Calu3 (cell line): ENCODE measurements at regions not wholly inside any gene's neighbourhood (a gene's known extent, or its start where the extent isn't known, plus 50 kb on each side); places are given as distances from the start of the nearest gene placed in this dataset.
A peak's percentile ranks its signal among the peaks of the same experiment; 100 is the strongest.

Source experiments
- BruUV-seq: library from RNA; stranded (reverse); fragments of 400-500 nt; replicated peaks from 2 replicates; lab custom pipeline; 2021; lab: Mats Ljungman, UMichigan
- CTCF ChIA-PET: fragments of 300-600 bp; sonication (Branson Sonifier 250); formaldehyde crosslinking; loops from one replicate; lab custom pipeline; 2022; ENCODE audit warnings: antibody characterized with exemption; lab: Charles Lee
- DNase-seq: peaks from one replicate; pipeline ENCODE4 v3.0.0; 2022
- H3K27ac Mint-ChIP-seq: one replicate; pipeline ENCODE4 v1.8.0; 2022; ENCODE audit warnings: mixed read lengths; ENCODE audit not compliant: unreplicated experiment
- H3K27me3 Mint-ChIP-seq: one replicate; pipeline ENCODE4 v1.8.0; 2022; ENCODE audit warnings: mixed read lengths; ENCODE audit not compliant: unreplicated experiment
- H3K36me3 Mint-ChIP-seq: one replicate; pipeline ENCODE4 v1.8.0; 2022; ENCODE audit warnings: mild to moderate bottlenecking, moderate library complexity, mixed read lengths; ENCODE audit not compliant: insufficient read depth, unreplicated experiment
- H3K4me1 Mint-ChIP-seq: one replicate; pipeline ENCODE4 v1.8.0; 2022; ENCODE audit warnings: mild to moderate bottlenecking, low read depth, mixed read lengths; ENCODE audit not compliant: unreplicated experiment
- H3K4me3 Mint-ChIP-seq: one replicate; pipeline ENCODE4 v1.8.0; 2022; ENCODE audit warnings: mild to moderate bottlenecking, low read depth, moderate library complexity, mixed read lengths; ENCODE audit not compliant: unreplicated experiment
- H3K9me3 Mint-ChIP-seq: one replicate; pipeline ENCODE4 v1.8.0; 2022; ENCODE audit warnings: low read depth, mixed read lengths; ENCODE audit not compliant: unreplicated experiment
- intact Hi-C: fragments of 100-400 bp; cut with micrococcal nuclease; formaldehyde crosslinking; loops from one replicate; pipeline ENCODE4 v1.10.0; 2022; ENCODE audit not compliant: unreplicated experiment
- TF ChIP-seq, protein P1 (sequence below): fragments of 200-600 bp; IDR thresholded peaks from one replicate; pipeline ENCODE4 v1.8.0; 2022; ENCODE audit warnings: antibody characterized with exemption; ENCODE audit not compliant: unreplicated experiment

DNA sequence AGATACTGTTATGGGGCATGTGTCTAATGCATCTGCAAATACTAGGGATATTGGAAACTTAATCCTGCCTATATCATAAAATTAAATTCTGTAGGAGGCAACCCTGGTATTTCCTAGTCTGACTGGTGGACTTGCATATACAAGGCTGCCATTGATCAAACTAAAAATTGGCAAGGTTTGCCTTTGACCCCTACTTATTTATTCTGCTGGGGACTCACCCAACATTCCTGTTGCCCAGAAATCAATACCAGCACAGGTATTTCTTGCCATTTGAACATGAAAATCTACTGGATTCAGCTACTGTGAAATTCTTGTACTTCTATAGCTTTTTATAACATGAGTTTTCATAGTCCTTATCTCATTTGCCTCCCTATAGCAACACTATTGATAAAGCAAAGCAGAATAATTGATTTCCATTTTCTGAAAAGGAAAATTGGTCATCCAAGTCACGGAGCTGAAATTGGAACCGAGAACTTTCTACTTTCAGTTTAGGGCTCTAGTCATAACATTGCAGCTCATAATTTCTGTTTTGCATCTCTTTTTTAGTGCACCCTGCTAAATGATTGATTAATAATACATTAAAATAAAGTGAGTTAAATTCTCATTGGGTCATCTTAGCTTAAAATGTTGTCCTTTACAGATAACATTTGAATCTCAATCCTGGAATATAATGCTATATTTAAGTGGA lies 365.2 kb downstream of the MFSD1 start:
- TF ChIP-seq, protein P1, sequence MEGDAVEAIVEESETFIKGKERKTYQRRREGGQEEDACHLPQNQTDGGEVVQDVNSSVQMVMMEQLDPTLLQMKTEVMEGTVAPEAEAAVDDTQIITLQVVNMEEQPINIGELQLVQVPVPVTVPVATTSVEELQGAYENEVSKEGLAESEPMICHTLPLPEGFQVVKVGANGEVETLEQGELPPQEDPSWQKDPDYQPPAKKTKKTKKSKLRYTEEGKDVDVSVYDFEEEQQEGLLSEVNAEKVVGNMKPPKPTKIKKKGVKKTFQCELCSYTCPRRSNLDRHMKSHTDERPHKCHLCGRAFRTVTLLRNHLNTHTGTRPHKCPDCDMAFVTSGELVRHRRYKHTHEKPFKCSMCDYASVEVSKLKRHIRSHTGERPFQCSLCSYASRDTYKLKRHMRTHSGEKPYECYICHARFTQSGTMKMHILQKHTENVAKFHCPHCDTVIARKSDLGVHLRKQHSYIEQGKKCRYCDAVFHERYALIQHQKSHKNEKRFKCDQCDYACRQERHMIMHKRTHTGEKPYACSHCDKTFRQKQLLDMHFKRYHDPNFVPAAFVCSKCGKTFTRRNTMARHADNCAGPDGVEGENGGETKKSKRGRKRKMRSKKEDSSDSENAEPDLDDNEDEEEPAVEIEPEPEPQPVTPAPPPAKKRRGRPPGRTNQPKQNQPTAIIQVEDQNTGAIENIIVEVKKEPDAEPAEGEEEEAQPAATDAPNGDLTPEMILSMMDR, result no peak
- Mint-ChIP-seq H3K9me3 (no peaks in the 10 kb centered on the region), H3K27me3 (no peaks in the 10 kb centered on the region), H3K4me1 (peaks cover 76% of the 10 kb centered on the region), H3K4me3 (no peak overlapping the region), H3K27ac (peak overlapping the region; percentile 88), H3K36me3 (peaks cover 32% of the 10 kb centered on the region)
- DNase-seq, result peak; percentile 62
- BruUV-seq, result no TSS peak
- intact Hi-C loops, result loop anchor here (2.0 to 10.0 kb wide), 2 partner anchors 38 to 442 kb away; no protein-coding TSS in a partner anchor
- CTCF ChIA-PET, result interaction anchor here (0.6 to 1.9 kb wide), 6 partner anchors 9 to 79 kb away, joined by 3 to 15 read pairs (median 4); no protein-coding TSS in a partner anchor

DNA sequence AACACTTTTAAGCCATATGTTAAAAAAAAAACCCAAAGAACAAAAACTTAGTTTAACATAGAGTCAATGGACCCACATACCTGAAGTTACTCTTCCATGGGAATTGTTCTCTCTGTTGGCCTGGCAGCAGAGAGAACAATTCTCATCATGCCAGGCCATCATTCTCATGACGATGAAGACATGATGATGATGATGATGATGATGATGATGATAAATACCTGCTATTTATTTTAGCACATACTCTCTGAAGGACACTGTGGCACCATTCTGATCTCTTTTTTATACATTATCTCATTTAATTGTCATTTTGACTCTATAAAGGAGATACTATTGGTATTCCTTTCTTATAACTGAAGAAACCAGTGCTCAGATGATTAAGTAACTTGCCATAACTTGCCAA lies 366.9 kb downstream of the MFSD1 start:
- no peak for DNase-seq
- peaks cover 71% of the 10 kb centered on the region for H3K4me1 Mint-ChIP-seq
- TF ChIP-seq, protein P1, result no peak
- no TSS peak for BruUV-seq
- no peaks in the 10 kb centered on the region for H3K27me3 Mint-ChIP-seq
- H3K27ac Mint-ChIP-seq, result peak overlapping the region; percentile 96
- H3K4me3 Mint-ChIP-seq, result no peak overlapping the region
- intact Hi-C loops, result loop anchor here (10.0 kb wide), 1 partner anchor 444 kb away; no protein-coding TSS in a partner anchor
- CTCF ChIA-PET, result interaction anchor here (0.5 to 0.7 kb wide), 3 partner anchors 77 to 787 kb away, joined by 3 to 9 read pairs (median 3); no protein-coding TSS in a partner anchor
- no peaks in the 10 kb centered on the region for H3K9me3 Mint-ChIP-seq
- peaks cover 32% of the 10 kb centered on the region for H3K36me3 Mint-ChIP-seq

DNA sequence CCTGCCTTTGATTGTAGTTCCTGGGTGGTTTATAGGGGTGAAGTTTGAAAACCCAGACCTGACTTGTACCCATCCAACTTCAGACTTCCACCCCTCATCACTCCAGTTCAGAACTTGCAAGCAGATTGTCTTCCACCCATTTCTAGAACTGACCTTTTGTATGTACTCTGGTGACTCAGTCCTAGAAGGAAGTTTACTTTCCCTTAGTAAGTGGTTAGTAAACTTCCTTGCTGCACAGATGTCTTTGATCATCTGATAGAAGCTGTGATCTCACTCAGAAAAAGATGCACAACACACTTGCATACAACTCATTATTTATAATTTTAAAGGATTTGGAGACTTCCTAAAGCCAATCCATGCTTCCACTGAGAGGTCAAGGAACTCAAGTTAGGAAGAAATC lies 368.0 kb downstream of the MFSD1 start:
- intact Hi-C loops, result loop anchor here (10.0 kb wide), 2 partner anchors 445 to 615 kb away; no protein-coding TSS in a partner anchor
- no peak overlapping the region for H3K4me3 Mint-ChIP-seq
- no peaks in the 10 kb centered on the region for H3K27me3 Mint-ChIP-seq
- BruUV-seq, result no TSS peak
- H3K27ac Mint-ChIP-seq, result peak overlapping the region; percentile 96
- DNase-seq, result peak; percentile 25
- no peaks in the 10 kb centered on the region for H3K9me3 Mint-ChIP-seq
- TF ChIP-seq, protein P1, result no peak
- peaks cover 66% of the 10 kb centered on the region for H3K4me1 Mint-ChIP-seq
- CTCF ChIA-PET, result interaction anchor here (1.3 to 2.3 kb wide), 2 partner anchors 11 to 30 kb away, joined by 6 to 9 read pairs; no protein-coding TSS in a partner anchor
- H3K36me3 Mint-ChIP-seq, result peaks cover 24% of the 10 kb centered on the region

DNA sequence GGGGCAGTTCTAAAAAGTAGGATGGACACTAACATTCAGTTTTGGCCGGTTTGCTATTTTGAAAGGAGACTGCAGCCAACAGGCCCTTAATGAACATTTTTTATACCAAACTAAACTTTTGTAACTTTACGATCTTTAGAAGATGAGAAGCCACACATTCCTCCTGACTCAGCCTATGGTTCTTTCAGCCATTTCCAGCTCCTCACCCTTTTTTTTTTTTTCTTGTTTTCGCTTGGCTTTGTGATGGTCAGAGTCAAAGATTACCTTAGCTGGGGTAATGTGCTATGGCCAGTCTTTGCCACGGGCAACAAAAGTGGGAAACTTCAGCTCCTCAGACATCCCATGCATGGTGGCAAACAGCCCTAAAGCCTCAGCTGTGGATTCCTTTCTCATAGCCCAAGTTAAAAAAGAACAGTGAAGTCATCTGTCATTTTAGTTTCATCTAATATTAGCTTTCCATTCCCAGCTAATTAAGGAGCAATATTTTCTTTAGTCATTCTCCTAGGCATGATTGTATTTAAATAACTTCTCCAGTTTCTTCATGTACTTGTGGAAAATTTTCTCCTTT lies 368.7 kb downstream of the MFSD1 start:
- Mint-ChIP-seq H3K4me3 (peak overlapping the region; percentile 42), H3K27ac (peak overlapping the region; percentile 96), H3K9me3 (no peaks in the 10 kb centered on the region), H3K4me1 (peaks cover 68% of the 10 kb centered on the region), H3K27me3 (no peaks in the 10 kb centered on the region), H3K36me3 (peaks cover 20% of the 10 kb centered on the region)
- BruUV-seq, result no TSS peak
- DNase-seq, result no peak
- CTCF ChIA-PET, result interaction anchor here (1.3 to 2.3 kb wide), 2 partner anchors 12 to 30 kb away, joined by 6 to 9 read pairs; no protein-coding TSS in a partner anchor
- intact Hi-C loops, result loop anchor here (10.0 kb wide), 1 partner anchor 614 kb away; no protein-coding TSS in a partner anchor
- TF ChIP-seq, protein P1, result no peak
